Peyer's patch (tissue), 4 donors: ENCODE measurements at regions not wholly inside any gene's neighbourhood (a gene's known extent, or its start where the extent isn't known, plus 50 kb on each side); places are given as distances from the start of the nearest gene placed in this dataset.
"Not testable (repeated sequence)": the region's sequence is repeated elsewhere in the genome, so short reads cannot be mapped to it uniquely, and the experiment has no call there.

Source experiments
- DNase-seq, 3 donors: peaks; one replicate each; pipeline ENCODE4 v3.0.0-alpha.2; 2017 to 2019
- H3K27ac ChIP-seq, 4 donors: fragments of 200-600 bp; sonication (generic); one replicate each; pipeline ENCODE4 v1.5.1; 2016 to 2019
- H3K27me3 ChIP-seq, 2 donors: fragments of 200-600 bp; sonication (generic); one replicate each; pipeline ENCODE4 v1.5.1; 2019
- H3K36me3 ChIP-seq, 3 donors: fragments of 200-600 bp; sonication (generic); one replicate each; pipeline ENCODE4 v1.5.1; 2016 to 2019
- H3K4me1 ChIP-seq, 4 donors: fragments of 200-600 bp; sonication (generic); one replicate each; pipeline ENCODE4 v1.5.1; 2016 to 2019
- H3K4me3 ChIP-seq, 4 donors: fragments of 200-600 bp; sonication (generic); 1 replicate in 3 of 4; 2 replicates in 1 of 4; pipeline ENCODE4 v1.5.1; 2016 to 2019; ENCODE audit warnings: mild to moderate bottlenecking in 1 of 4
- H3K9me3 ChIP-seq, 4 donors: fragments of 200-600 bp; sonication (generic); one replicate each; pipeline ENCODE4 v1.5.1; 2016 to 2019; ENCODE audit warnings: mild to moderate bottlenecking in 1 of 4
- POLR2A ChIP-seq, 2 donors: fragments of 450-650 bp; IDR thresholded peaks; one replicate each; pipeline ENCODE4 v1.5.1; 2017; ENCODE audit warnings: antibody characterized with exemption in 2 of 2, mild to moderate bottlenecking in 2 of 2, moderate library complexity in 2 of 2
- TF ChIP-seq, protein P1 (sequence below), 6 experiments: fragments of 450-650 bp in 4 of 6; fragments of 200-600 bp in 2 of 6; sonication (generic) in 1 of 6; IDR thresholded peaks; one replicate each; pipeline ENCODE4 v1.5.1; 2017 to 2019; ENCODE audit warnings: antibody characterized with exemption in 6 of 6, mild to moderate bottlenecking in 3 of 6, moderate library complexity in 1 of 6

DNA sequence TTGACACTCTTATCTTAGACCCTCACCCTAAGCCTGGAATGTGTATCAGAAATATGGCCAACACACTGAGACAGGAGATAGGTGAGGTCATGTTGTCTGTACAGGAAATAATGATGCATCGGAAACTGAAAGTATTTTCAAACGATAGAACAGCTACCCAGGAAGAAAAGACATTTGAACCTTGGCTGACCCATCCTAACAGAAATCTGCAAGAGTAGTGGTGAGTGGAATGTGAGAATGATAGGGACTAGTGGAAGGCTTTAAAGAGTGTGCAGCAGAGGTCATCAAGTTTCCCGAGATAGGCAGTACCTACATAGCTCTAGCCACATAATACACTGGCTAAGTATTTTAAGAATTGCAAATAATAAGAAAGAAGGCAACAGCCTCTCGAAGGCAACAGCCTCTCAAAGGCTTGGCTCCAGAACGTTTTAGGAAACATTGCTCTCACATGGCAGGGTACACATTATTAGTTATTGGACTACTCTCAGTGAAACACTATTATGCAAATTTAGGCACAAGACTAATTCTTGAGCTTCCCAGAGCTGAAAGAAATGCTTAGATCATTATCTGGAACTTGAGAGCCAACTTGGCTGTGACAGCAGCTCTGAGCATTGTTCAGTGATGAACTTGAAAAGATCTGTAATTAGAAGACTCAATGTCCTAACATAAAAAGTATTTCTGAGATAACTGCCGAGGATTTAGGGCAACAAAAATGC, 133.1 kb upstream of the FBXL7 start:
- no peak overlapping the region for H3K4me3 ChIP-seq
- no peaks in the 10 kb centered on the region for H3K4me1 ChIP-seq
- H3K27me3 ChIP-seq, result no peaks in the 10 kb centered on the region
- H3K36me3 ChIP-seq, result no peaks in the 10 kb centered on the region
- TF ChIP-seq, protein P1, sequence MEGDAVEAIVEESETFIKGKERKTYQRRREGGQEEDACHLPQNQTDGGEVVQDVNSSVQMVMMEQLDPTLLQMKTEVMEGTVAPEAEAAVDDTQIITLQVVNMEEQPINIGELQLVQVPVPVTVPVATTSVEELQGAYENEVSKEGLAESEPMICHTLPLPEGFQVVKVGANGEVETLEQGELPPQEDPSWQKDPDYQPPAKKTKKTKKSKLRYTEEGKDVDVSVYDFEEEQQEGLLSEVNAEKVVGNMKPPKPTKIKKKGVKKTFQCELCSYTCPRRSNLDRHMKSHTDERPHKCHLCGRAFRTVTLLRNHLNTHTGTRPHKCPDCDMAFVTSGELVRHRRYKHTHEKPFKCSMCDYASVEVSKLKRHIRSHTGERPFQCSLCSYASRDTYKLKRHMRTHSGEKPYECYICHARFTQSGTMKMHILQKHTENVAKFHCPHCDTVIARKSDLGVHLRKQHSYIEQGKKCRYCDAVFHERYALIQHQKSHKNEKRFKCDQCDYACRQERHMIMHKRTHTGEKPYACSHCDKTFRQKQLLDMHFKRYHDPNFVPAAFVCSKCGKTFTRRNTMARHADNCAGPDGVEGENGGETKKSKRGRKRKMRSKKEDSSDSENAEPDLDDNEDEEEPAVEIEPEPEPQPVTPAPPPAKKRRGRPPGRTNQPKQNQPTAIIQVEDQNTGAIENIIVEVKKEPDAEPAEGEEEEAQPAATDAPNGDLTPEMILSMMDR (IDR thresholded peaks at IDR 0.05), result no peak
- no peak for TF ChIP-seq POLR2A (IDR thresholded peaks at IDR 0.05)
- DNase-seq, result no peak
- H3K27ac ChIP-seq, result no peak overlapping the region
- no peaks in the 10 kb centered on the region for H3K9me3 ChIP-seq

DNA sequence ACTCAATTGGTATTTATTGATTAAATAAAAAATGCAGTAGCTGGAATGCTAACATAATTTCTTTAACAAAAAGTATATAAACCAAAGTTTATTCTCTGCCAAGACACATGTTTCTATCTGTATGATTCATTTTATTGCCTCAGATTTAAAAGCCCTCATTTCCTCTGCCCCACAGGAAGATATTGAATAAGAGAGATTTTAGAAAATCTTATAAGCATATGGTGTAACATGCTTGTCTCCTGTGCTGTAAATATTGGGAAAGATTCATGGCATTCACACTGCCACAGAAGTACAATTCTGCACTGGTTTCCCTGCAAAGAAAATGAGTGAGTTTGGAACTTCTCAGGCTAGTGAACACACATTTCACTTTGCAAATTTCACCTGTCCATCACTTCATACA, 134.9 kb upstream of the FBXL7 start:
- Histone ChIP-seq H3K27ac (no peak overlapping the region), H3K4me3 (no peak overlapping the region), H3K36me3 (no peaks in the 10 kb centered on the region), H3K9me3 (no peaks in the 10 kb centered on the region), H3K4me1 (no peaks in the 10 kb centered on the region), H3K27me3 (no peaks in the 10 kb centered on the region)
- no peak for DNase-seq
- TF ChIP-seq, protein P1 (IDR thresholded peaks at IDR 0.05), result no peak
- TF ChIP-seq POLR2A (IDR thresholded peaks at IDR 0.05), result no peak

DNA sequence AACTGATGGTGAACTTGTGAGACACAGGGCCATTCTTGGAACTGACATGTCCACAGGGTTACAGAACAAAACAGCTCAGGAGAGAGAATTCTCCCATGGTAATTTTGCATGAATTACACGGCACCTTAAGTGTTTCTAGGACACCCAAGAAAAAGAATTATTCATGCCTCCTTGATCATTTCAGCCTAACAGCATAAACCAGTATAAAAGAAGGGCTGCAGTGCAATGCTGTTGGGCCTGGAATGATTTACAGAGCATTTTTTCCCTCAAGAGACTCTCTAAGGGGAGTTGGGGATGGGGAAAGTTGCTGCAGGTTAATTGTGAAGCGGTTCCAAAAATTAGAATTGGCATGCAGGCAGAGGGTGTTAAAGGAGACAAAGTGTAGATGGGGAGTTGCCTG, 136.4 kb upstream of the FBXL7 start:
- no peaks in the 10 kb centered on the region for H3K36me3 ChIP-seq
- no peaks in the 10 kb centered on the region for H3K4me1 ChIP-seq
- H3K9me3 ChIP-seq, result no peaks in the 10 kb centered on the region
- H3K4me3 ChIP-seq, result no peak overlapping the region
- no peak overlapping the region for H3K27ac ChIP-seq
- TF ChIP-seq, protein P1 (IDR thresholded peaks at IDR 0.05), result no peak
- no peak for TF ChIP-seq POLR2A (IDR thresholded peaks at IDR 0.05)
- no peaks in the 10 kb centered on the region for H3K27me3 ChIP-seq
- DNase-seq, result no peak

DNA sequence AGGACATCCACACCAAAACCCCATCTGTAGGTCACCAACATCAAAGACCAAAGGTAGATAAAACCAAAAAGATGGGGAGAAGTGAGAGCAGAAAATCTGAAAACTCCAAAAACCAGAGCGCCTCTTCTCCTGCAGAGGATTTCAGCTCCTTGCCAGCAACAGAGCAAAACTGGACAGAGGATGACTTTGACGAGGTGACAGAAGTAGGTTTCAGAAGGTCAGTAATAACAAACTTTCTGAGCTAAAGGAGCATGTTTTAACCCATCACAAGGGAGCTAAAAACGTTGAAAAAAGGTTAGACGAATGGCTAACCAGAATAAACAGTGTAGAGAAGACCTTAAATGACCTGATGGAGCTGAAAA, 142.9 kb upstream of the FBXL7 start:
- H3K27me3 ChIP-seq, DNase-seq, H3K36me3 ChIP-seq, H3K4me3 ChIP-seq, H3K4me1 ChIP-seq, H3K27ac ChIP-seq, H3K9me3 ChIP-seq: not testable (repeated sequence)

DNA sequence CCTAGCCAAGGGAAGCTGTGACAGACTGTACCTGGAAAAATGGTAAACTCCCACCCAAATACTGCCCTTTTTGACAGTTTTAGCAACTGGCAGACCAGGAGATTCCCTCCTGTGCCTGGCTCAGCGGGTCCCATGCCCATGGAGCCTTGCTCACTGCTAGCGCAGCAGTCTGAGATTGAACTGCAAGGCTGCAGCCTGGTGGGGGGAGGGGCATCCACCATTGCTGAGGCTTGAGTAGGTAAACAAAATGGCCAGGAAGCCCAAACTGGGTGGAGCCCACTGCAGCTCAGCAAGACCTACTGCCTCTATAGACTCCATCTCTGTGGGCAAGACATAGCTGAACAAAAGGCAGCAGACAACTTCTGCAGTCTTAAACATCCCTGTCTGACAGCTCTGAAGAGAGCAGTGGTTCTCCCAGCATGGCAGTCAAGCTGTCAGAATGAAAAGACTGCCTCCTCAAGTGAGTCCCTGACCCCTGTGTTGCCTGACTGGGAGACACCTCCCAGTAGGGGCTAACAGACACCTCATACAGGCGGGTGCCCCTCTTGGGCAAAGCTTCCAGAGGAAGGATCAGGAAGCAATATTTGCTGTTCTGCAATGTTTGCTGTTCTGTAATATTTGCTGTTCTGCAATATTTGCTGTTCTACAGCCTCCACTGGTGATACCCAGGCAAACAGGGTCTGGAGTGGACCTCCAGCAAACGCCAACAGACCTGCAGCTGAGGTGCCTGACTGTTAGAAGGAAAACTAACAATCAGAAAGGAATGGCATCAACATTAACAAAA, 143.5 kb upstream of the FBXL7 start:
- H3K4me3 ChIP-seq, H3K9me3 ChIP-seq, H3K27me3 ChIP-seq, DNase-seq, H3K36me3 ChIP-seq, H3K4me1 ChIP-seq, H3K27ac ChIP-seq: not testable (repeated sequence)

DNA sequence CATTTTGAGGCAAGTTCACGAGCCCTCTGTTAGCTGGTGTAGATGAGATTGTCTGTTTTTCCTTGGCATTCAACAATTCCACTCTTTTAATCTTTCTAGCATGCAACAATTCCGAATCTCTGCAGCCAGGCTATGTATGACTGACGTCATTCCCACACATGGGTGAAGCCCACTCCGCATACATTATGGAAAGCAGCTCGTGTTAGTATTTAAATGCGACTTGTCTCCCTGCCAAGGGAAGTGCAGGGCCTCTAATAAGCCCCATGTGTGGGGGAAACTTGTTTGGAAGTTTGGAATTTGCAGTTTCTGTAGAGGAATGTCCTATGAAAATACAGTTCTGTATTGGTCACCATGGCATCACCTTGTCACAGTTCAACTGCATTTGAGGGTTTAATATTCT, 146.0 kb upstream of the FBXL7 start:
- Histone ChIP-seq H3K4me1 (no peaks in the 10 kb centered on the region), H3K36me3 (no peaks in the 10 kb centered on the region), H3K9me3 (no peaks in the 10 kb centered on the region), H3K4me3 (no peak overlapping the region), H3K27me3 (no peaks in the 10 kb centered on the region), H3K27ac (no peak overlapping the region)
- TF ChIP-seq, protein P1 (IDR thresholded peaks at IDR 0.05), result no peak
- no peak for TF ChIP-seq POLR2A (IDR thresholded peaks at IDR 0.05)
- DNase-seq, result no peak
